HEK293 (cell line): ENCODE measurements at regions not wholly inside any gene's neighbourhood (a gene's known extent, or its start where the extent isn't known, plus 50 kb on each side); places are given as distances from the start of the nearest gene placed in this dataset.

Source experiments
- CTCF ChIA-PET: fragments of 350-600 bp; formaldehyde crosslinking; extraction: SDS; loops from one replicate; lab custom pipeline; 2021; ENCODE audit warnings: antibody characterized with exemption; lab: Yijun Ruan, JAX
- POLR2A ChIA-PET: fragments of 300-600 bp; formaldehyde crosslinking; extraction: SDS; loops from one replicate; lab custom pipeline; 2020; ENCODE audit warnings: antibody characterized with exemption, inconsistent platforms; lab: Yijun Ruan, JAX
- H3K27ac ChIP-seq: fragments of 200-500 bp; sonication (Bioruptor generic); 2 replicates; pipeline ENCODE4 v1.5.1; 2014; ENCODE audit warnings: low read depth, low read length, control low read depth, inconsistent platforms; ENCODE audit errors: extremely low read depth
- H3K36me3 ChIP-seq, 2 experiments: fragments of 200-500 bp in 1 of 2; sonication (Bioruptor generic) in 1 of 2; 1 replicate in 1 of 2; 2 replicates in 1 of 2; pipeline ENCODE4 v1.5.1; 2014 to 2017; ENCODE audit warnings: inconsistent platforms in 2 of 2, low read length in 2 of 2; ENCODE audit not compliant: control insufficient read depth in 2 of 2, insufficient read depth in 1 of 2
- H3K4me1 ChIP-seq: fragments of 200-500 bp; sonication (Bioruptor generic); 2 replicates; pipeline ENCODE4 v1.5.1; 2014; ENCODE audit warnings: mild to moderate bottlenecking, low read length, inconsistent platforms; ENCODE audit not compliant: control insufficient read depth, insufficient read depth
- H3K4me3 ChIP-seq: 2 replicates; pipeline ENCODE4 v1.5.1; 2011; ENCODE audit warnings: low read depth, mild to moderate bottlenecking, control low read depth, low read length, moderate library complexity
- H3K9me3 ChIP-seq: fragments of 200-500 bp; sonication (Bioruptor generic); 2 replicates; pipeline ENCODE4 v1.5.1; 2014; ENCODE audit warnings: low read depth, low read length, inconsistent platforms; ENCODE audit not compliant: control insufficient read depth, insufficient read depth
- PRDM2 ChIP-seq: fragments of 450-650 bp; formaldehyde crosslinking; IDR thresholded peaks from 2 replicates; pipeline ENCODE4 v1.5.1; 2016; ENCODE audit warnings: missing biosample characterization, missing genetic modification characterization, borderline replicate concordance
- SETDB1 ChIP-seq: IDR thresholded peaks from one replicate; pipeline ENCODE4 v1.6.1; 2017; ENCODE audit warnings: mild to moderate bottlenecking, low read length, moderate library complexity, mixed read lengths; ENCODE audit not compliant: insufficient read length
- ZNF558 ChIP-seq: fragments of 450-650 bp; formaldehyde crosslinking; IDR thresholded peaks from 2 replicates; pipeline ENCODE4 v1.5.1; 2016; ENCODE audit warnings: missing biosample characterization, missing genetic modification characterization
- ZNF837 ChIP-seq: fragments of 450-650 bp; formaldehyde crosslinking; IDR thresholded peaks from 2 replicates; pipeline ENCODE4 v1.5.1; 2016; ENCODE audit warnings: missing biosample characterization, missing genetic modification characterization
- ZXDB ChIP-seq: fragments of 450-650 bp; formaldehyde crosslinking; IDR thresholded peaks from 2 replicates; pipeline ENCODE4 v1.5.1; 2016; ENCODE audit warnings: missing biosample characterization, missing genetic modification characterization
- TF ChIP-seq, protein P1 (sequence below): fragments of 450-650 bp; formaldehyde crosslinking; conservative IDR thresholded peaks from 2 replicates; pipeline ENCODE4 v1.5.1; 2016; ENCODE audit warnings: low read depth, missing biosample characterization, missing genetic modification characterization
- TF ChIP-seq, protein P2 (sequence below): fragments of 450-650 bp; formaldehyde crosslinking; IDR thresholded peaks from 2 replicates; pipeline ENCODE4 v1.5.1; 2016; ENCODE audit warnings: missing biosample characterization, missing genetic modification characterization
- TF ChIP-seq, protein P3 (sequence below): fragments of 450-650 bp; IDR thresholded peaks from 2 replicates; pipeline ENCODE4 v1.5.1; 2018; ENCODE audit warnings: missing biosample characterization, missing genetic modification characterization

DNA sequence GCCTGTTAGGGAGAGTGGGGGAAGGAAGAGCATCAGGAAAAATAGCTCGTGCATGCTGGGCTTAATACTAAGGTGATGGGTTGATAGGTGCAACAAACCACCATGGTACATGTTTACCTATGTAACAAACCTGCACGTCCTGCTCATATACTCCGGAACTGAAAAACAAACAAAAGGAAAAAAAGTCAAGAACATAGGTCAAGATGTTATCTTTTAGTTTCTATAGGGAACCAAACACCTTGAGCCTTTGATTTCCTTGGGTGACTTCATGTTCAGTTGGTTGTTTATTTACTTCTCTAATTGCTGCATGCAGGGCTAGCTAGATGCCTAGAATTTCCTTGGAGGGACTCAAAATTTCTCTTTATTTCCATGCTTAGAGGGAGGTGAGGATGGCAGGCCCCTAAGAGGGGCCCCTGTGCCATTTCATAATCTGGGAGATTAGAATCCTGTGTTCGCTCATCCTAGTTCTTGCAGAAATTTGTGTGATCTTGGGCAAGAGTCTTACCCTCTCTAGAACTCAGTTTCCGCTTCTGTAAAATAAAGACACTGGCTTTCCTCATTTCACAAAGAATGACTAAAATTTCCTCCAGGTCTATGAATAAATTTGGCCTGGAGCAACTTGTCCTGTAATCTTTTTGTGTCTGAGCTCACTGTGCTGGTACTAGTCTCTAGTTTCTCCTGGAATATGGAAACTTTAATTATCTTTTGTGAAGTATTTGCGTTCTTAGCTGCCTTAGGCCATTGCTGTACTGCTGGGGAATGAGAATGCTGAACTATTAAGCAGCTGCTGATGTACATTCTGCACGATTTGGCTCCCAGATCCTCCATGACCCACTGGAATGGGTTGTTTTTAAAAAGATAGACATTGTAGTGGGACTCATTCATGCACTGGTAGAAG, 457.5 kb downstream of the EDEM1 start:
- H3K4me3 ChIP-seq, result no peak overlapping the region
- H3K9me3 ChIP-seq, result no peaks in the 10 kb centered on the region
- no peak overlapping the region for H3K27ac ChIP-seq
- no peaks in the 10 kb centered on the region for H3K36me3 ChIP-seq
- H3K4me1 ChIP-seq, result no peaks in the 10 kb centered on the region
- CTCF ChIA-PET, result no interaction called here
- TF ChIP-seq, protein P1, sequence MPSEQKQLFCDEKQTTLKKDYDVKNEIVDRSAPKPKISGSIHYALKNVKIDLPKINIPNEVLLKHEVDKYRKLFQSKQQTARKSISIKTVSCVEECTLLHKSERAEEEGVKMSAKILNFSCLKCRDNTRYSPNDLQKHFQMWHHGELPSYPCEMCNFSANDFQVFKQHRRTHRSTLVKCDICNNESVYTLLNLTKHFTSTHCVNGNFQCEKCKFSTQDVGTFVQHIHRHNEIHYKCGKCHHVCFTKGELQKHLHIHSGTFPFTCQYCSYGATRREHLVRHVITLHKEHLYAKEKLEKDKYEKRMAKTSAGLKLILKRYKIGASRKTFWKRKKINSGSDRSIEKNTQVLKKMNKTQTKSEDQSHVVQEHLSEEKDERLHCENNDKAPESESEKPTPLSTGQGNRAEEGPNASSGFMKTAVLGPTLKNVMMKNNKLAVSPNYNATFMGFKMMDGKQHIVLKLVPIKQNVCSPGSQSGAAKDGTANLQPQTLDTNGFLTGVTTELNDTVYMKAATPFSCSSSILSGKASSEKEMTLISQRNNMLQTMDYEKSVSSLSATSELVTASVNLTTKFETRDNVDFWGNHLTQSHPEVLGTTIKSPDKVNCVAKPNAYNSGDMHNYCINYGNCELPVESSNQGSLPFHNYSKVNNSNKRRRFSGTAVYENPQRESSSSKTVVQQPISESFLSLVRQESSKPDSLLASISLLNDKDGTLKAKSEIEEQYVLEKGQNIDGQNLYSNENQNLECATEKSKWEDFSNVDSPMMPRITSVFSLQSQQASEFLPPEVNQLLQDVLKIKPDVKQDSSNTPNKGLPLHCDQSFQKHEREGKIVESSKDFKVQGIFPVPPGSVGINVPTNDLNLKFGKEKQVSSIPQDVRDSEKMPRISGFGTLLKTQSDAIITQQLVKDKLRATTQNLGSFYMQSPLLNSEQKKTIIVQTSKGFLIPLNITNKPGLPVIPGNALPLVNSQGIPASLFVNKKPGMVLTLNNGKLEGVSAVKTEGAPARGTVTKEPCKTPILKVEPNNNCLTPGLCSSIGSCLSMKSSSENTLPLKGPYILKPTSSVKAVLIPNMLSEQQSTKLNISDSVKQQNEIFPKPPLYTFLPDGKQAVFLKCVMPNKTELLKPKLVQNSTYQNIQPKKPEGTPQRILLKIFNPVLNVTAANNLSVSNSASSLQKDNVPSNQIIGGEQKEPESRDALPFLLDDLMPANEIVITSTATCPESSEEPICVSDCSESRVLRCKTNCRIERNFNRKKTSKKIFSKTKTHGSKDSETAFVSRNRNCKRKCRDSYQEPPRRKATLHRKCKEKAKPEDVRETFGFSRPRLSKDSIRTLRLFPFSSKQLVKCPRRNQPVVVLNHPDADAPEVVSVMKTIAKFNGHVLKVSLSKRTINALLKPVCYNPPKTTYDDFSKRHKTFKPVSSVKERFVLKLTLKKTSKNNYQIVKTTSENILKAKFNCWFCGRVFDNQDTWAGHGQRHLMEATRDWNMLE (tag by site-specific recombination), result no peak
- TF ChIP-seq SETDB1, result no peak
- TF ChIP-seq, protein P2, sequence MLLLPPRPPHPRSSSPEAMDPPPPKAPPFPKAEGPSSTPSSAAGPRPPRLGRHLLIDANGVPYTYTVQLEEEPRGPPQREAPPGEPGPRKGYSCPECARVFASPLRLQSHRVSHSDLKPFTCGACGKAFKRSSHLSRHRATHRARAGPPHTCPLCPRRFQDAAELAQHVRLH (tag by site-specific recombination), result no peak
- POLR2A ChIA-PET, result no interaction called here

- CTCF ChIA-PET, result interaction anchor here (0.6 kb wide), 1 partner anchor 233 kb away, joined by 3 read pairs; no protein-coding TSS in a partner anchor
- H3K27ac ChIP-seq, result no peak overlapping the region
Observed at GRCh38 chr3:5645692-5646410, 458.3 kb downstream of the EDEM1 start.

More at GRCh38 chr3:5645692-5646410, 458.3 kb downstream of the EDEM1 start:
- Histone ChIP-seq H3K9me3 (no peaks in the 10 kb centered on the region), H3K4me1 (no peaks in the 10 kb centered on the region), H3K4me3 (no peak overlapping the region), H3K36me3 (no peaks in the 10 kb centered on the region)
- POLR2A ChIA-PET, result no interaction called here
- TF ChIP-seq ZNF837 (tag by site-specific recombination), result no peak
- TF ChIP-seq PRDM2 (tag by site-specific recombination), result no peak
- TF ChIP-seq, protein P3, sequence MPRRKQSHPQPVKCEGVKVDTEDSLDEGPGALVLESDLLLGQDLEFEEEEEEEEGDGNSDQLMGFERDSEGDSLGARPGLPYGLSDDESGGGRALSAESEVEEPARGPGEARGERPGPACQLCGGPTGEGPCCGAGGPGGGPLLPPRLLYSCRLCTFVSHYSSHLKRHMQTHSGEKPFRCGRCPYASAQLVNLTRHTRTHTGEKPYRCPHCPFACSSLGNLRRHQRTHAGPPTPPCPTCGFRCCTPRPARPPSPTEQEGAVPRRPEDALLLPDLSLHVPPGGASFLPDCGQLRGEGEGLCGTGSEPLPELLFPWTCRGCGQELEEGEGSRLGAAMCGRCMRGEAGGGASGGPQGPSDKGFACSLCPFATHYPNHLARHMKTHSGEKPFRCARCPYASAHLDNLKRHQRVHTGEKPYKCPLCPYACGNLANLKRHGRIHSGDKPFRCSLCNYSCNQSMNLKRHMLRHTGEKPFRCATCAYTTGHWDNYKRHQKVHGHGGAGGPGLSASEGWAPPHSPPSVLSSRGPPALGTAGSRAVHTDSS (tag by site-specific recombination), result no peak
- TF ChIP-seq ZNF558 (tag by site-specific recombination), result no peak
- TF ChIP-seq ZXDB (tag by site-specific recombination), result no peak
